OCI-M1 (cell line): ENCODE measurements at regions not wholly inside any gene's neighbourhood (a gene's known extent, or its start where the extent isn't known, plus 50 kb on each side); places are given as distances from the start of the nearest gene placed in this dataset.

Experiments used
- DNase-seq: peaks from one replicate; lab custom pipeline; 2025; lab: John Stamatoyannopoulos, UW

DNA sequence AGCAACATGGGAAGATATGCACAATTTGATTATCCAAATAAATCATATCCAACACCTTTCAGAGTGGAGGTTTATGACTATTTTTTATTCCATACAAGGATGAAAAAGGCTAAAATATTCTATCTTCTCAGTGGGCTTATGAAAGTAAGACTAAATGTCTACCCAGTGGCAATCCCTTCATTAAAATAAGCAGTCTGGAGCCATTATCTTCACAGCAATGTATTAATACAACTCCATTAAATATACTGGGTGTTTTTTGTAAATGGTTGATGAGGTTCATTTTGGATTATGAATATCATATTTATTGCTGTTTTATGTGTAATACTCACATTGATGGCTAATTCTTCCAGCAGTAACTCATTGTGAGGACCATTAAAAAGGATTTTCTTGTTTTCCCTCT, 352.7 kb upstream of the SOX11 start:
- DNase-seq: no peak

- no peak for DNase-seq
These were observed 348.3 kb upstream of the SOX11 start for GRCh38 chr2:5343785-5344335.

DNA sequence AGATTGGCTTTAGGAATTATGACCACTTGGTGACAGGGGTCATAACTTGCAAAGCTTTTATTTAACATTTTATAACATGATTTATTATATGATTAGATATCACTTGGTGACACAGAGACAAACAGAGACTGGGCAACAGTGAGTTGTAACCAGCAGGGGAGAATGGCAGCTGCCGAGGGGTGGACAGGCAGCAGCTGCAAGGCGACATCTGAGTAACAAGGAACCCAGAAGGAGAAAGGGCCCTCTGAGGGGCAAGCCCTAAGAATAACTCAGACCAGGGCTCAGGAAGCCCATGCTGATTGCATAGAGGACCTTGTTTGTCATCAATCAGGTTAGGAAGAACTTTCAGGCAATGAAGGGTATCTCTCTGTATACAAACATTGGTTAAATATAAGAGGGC, 339.9 kb upstream of the SOX11 start:
- DNase-seq: no peak

DNA sequence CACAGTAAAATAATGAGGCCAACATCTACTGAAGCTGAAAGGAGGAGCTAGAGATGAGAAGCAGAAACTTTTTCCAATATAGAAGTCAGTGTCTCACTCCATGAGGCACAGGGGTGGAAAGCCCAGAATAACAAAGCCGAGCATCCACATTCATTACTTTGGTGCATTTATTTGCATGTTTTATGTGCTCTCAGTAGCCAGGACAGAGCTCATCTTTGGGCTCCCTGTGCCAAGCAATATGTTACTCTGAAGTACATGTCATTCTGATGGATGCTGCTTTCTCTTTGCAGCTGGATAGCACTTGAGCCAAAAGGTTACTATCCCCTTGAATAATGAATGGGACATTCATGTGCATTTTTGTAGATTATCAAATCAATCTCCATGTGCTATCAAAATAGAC, 338.6 kb upstream of the SOX11 start:
- DNase-seq: no peak

DNA sequence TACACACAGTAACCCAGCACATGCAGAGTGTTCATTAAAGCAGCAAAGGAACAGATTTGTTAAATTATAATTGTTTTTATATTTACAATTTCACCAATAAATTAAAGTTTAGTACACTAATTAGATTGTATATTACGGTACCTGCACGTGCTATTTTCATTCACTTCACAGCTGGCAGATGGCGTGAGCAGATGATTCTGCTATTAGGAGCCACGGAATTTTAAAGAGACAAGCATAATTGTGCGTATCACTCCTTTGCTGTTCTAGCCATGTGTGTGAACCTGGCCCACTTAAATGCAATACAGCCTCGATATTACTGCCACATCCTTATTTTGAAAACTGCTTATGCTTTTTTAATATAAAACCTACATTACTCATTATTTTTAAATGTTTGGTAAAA, 332.8 kb upstream of the SOX11 start:
- no peak for DNase-seq

GRCh38 chr2:5360081-5360480, 332.1 kb upstream of the SOX11 start:
- DNase-seq: no peak

DNA sequence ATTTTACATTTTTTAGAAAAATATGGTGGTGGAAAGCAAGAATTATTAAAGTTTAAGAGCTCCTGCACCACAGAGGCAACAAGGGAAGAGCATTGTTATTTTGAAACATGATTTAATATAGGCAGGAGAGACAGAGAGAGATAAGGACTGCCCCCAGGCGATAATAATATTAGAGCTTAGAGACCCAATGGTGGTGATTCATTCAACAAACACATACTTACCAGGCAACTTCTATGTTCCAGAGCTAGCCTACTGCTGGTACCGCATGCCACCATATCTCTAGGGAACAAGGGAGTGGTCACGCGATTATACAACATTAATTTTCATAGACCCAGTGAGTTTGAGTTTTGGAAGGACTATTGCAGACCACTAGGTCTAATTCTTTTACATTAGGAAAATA, 327.8 kb upstream of the SOX11 start:
- DNase-seq: no peak

DNA sequence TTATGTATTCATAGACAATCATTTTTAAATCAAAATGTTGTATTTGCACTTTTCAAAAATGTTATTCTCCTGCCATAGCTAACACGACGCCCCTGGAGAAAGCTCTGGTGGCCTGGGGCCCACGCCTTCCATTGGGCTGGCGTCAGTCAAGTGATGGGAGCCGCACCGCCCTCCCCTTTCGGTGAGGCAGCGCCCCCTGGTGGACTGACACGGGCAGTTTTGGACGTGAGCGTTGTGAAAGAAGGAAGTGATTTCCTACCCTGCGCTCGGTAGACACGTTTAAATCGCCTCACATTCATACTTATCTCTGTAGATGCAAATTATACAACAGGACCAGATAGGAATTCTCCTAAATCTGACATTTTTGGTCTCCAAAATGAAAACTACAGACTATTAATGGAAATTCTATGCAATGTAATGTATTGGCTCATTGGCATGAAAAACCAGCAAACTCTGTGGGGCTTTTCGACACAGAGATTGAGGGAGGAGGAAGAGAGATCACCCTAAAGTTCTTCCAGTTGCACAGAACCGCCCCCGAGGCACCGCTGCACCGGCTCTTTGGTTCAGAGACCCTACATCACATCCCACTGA, 326.2 kb upstream of the SOX11 start:
- DNase-seq: peak; percentile 85

DNA sequence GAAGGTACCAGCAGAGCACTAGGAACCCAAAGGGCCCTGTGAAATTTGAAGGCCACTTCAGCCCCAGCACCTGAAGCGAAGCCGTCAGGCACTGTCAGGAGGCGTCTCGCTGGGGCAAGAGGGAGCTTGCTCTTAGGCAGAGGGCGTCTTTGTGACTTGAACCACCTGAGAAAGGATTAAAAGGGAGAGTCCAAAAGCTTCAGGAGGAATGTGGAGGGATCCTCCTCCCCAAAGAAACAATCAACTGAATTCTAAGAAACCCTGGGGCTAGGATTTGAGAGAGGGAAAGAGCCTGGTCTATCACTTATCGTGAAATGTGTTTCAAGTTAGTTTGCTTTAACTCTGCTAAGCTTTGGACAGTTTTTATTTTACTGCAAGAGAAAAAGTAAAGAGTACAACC, 324.9 kb upstream of the SOX11 start:
- DNase-seq: no peak

- no peak for DNase-seq
These were observed 323.9 kb upstream of the SOX11 start for GRCh38 chr2:5368263-5368662.

- DNase-seq: no peak
These were observed 322.7 kb upstream of the SOX11 start for GRCh38 chr2:5369510-5369909.

DNA sequence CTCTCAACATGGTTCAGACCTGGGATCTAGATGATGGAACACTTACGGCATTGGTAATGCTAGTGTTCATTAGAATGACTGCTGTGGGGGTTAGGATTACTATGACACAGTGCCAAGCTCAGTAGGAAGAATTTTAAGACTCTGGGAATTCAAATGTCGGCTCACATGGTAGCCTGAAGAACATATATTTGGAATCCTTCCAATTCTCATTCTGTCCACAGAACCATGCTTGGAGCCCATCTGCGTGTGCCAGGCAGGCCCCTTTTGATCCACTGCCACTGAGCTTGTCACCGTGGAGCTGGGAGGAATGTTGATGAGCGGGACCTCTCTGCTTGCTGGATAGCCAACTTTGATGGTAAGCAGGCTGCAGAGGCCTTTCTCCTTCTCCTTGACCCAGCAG, 322.0 kb upstream of the SOX11 start:
- no peak for DNase-seq

- DNase-seq: no peak
These were observed 320.0 kb upstream of the SOX11 start for GRCh38 chr2:5372141-5372540.

DNA sequence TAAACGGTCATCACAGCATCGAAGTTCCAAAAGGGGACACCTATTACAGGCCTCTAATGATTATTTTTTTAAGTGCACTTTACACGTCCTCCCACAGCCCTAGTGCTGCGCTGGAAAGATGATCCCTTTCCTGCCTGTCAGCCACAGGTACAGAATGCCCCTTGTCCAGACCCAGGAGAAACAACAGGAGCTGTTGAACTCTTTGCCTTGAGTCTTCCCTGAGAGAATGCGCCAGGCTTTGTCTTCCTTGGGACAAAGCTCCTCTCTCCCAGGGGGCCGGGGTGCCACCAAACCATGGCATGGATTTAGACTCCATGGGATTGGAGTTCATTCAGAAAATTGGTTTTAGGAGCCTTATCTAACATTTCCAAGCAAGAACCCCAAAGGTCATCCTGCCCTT, 319.0 kb upstream of the SOX11 start:
- DNase-seq: no peak

- no peak for DNase-seq
These were observed 317.4 kb upstream of the SOX11 start for GRCh38 chr2:5374762-5375161.

- no peak for DNase-seq
These were observed 314.9 kb upstream of the SOX11 start for GRCh38 chr2:5377323-5377722.

DNA sequence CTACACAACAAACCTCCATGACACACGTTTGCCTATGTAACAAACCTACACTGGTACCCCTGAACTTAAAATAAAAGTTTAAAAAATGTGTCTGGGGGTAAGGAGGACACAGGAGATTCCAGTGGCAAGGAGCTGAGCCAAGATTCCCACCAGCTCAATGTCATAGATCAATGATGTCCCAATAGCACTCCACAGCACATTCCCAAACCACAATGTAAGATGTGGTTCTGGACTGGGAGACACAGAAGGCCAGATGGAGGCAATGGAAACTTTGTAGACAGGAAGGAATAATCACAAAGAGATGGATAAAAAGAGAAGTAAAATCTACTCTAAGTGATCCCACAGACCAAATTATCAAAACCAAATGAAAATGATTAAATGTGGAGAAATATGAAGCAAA, 312.4 kb upstream of the SOX11 start:
- DNase-seq: no peak

DNA sequence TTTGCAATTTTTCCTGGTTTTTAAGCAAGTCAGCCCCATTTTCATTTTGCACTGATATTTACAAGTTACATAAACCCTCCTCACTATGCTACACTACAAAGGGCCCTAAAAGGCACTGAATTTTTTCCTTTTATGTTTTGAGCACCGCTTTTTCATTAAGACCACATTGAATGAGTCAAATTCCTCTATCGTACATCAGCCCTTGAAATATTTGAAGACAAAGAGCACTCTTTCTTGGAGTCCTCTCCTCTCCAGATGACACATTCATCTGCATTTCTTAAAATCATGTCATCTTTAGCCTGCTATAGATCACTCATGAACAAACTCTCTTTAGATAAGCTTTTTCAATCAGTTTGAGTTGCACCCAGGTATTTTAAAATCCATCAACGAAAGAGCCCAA, 306.6 kb upstream of the SOX11 start:
- no peak for DNase-seq

DNA sequence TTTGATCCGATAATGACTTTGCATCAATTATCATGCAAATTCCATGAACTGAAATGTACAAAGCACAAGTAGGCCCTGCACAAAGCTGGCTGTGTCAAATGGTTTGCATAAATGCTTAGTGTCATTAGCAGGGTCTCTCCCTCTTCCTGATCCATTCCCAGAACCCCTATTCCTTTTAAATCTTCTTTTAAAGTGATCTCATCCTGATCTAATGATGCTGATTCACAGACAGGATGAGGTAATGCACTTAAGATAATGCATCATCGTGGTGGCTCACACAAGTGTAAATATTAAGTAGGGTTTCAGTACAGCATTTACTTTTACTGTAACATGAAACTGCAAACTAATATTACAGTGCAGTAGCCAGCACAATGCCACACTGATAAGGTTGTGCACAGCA, 304.8 kb upstream of the SOX11 start:
- DNase-seq: no peak

DNA sequence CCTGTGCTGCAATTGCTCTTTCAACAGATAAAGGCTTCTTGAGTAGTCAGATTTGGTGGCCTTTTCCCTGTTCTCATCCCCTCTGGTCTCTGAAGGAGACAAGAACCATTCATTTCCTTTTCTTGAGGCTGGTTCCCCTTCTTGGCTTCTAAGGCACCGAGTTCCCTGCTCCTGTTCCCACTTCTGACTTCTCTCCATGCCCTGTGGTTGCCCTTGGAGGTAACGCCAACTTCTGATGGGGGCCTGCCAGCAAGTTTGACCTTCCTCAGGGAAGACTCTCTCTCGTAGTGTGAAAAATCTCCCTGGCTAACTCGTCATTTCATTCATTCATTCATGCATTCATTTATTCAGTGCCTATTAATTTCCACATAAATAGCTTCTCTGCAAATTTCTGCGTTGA, 302.4 kb upstream of the SOX11 start:
- DNase-seq: no peak

- no peak for DNase-seq
These were observed 300.8 kb upstream of the SOX11 start for GRCh38 chr2:5391362-5391761.

DNA sequence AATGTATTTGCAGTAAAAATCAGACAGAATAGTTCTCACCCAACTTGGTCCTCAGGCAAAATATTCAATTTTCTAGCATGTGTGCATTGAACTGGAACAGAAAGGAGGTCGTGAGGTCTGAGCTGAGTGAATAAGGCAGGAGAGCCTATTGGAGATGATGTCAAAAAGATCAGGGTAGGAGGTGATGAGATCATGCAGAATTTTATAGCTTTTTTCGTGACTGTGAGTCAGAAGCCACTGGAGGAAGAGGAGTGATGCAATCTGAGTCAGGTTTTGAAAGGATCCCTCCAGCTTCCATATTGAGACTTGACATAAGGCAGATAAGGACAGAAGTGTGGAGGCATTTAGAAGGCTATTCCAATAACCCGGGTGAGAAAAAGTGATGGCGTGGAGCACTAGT, 299.5 kb upstream of the SOX11 start:
- peak; percentile 30 for DNase-seq

- no peak for DNase-seq
These were observed 298.7 kb upstream of the SOX11 start for GRCh38 chr2:5393474-5393873.

DNA sequence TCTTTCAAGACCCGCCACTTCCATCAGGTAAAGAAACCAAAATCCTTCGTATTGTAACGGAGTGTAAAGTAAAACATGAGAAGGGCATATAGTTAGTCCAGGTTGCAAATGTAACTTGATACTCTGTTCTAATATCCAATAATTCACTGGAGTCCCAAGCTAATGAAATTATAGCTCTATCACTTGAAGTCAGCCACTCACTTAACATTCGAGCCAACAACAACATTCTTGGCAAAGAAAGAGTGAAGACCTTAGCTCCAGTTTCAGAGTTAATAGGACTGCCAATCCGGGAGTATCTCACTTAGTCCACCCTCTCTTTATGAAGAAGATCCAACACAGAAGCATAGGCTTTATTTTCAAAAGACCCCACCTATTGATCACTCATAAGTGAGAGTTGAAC, 298.0 kb upstream of the SOX11 start:
- no peak for DNase-seq
